Keratinocyte (primary cell): ENCODE measurements at regions not wholly inside any gene's neighbourhood (a gene's known extent, or its start where the extent isn't known, plus 50 kb on each side); places are given as distances from the start of the nearest gene placed in this dataset.

Experiments
- DNase-seq: peaks from one replicate; pipeline ENCODE4 v3.0.0-alpha.2; 2011; ENCODE audit warnings: low read depth, missing footprints, low spot score
- FAIRE-seq: peaks from 2 replicates; lab custom pipeline; 2011; peaks lifted over from hg19 to GRCh38; lab: Jason Lieb, UNC
- H2AFZ ChIP-seq: 2 replicates; pipeline ENCODE4 v1.6.0; 2012; ENCODE audit warnings: low read length, control low read depth, inconsistent platforms; ENCODE audit not compliant: control insufficient read depth
- H3K27ac ChIP-seq: 2 replicates; pipeline ENCODE4 v1.5.1; 2011; ENCODE audit warnings: low read length; ENCODE audit not compliant: control insufficient read depth, insufficient read depth
- H3K27me3 ChIP-seq: 3 replicates; pipeline ENCODE4 v1.6.0; 2011; ENCODE audit warnings: low read length; ENCODE audit not compliant: control insufficient read depth, insufficient read depth; ENCODE audit errors: extremely low read depth
- H3K36me3 ChIP-seq, 2 experiments: 2 replicates in 1 of 2; 3 replicates in 1 of 2; pipeline ENCODE4 v1.5.1; 2011; ENCODE audit warnings: low read length in 2 of 2, mild to moderate bottlenecking in 1 of 2; ENCODE audit not compliant: control insufficient read depth in 2 of 2, insufficient read depth in 2 of 2; ENCODE audit errors: extremely low read depth in 1 of 2
- H3K4me1 ChIP-seq: 3 replicates; pipeline ENCODE4 v1.5.1; 2011; ENCODE audit warnings: low read length; ENCODE audit not compliant: control insufficient read depth, insufficient read depth; ENCODE audit errors: extremely low read depth
- H3K4me2 ChIP-seq: 3 replicates; pipeline ENCODE4 v1.6.0; 2011; ENCODE audit warnings: low read depth, low read length; ENCODE audit not compliant: control insufficient read depth, insufficient read depth; ENCODE audit errors: extremely low read depth
- H3K4me3 ChIP-seq, 3 experiments: fragments of 200-600 bp in 1 of 3; sonication (generic) in 1 of 3; 2 replicates in 2 of 3; 3 replicates in 1 of 3; pipeline ENCODE4 v1.5.1; 2011 to 2016; ENCODE audit warnings: low read length in 3 of 3, mild to moderate bottlenecking in 3 of 3, control low read depth in 2 of 3, inconsistent platforms in 1 of 3, low read depth in 1 of 3, mixed read lengths in 1 of 3, mixed run types in 1 of 3, moderate library complexity in 1 of 3; ENCODE audit not compliant: control insufficient read depth in 2 of 3, insufficient read depth in 2 of 3; ENCODE audit errors: extremely low read depth in 1 of 3
- H3K79me2 ChIP-seq: 2 replicates; pipeline ENCODE4 v1.6.0; 2012; ENCODE audit warnings: low read length; ENCODE audit not compliant: control insufficient read depth, insufficient read depth
- H3K9ac ChIP-seq: 3 replicates; pipeline ENCODE4 v1.6.0; 2011; ENCODE audit warnings: low read length; ENCODE audit not compliant: control insufficient read depth, insufficient read depth; ENCODE audit errors: extremely low read depth
- H3K9me1 ChIP-seq: 3 replicates; pipeline ENCODE4 v1.6.0; 2011; ENCODE audit warnings: low read length; ENCODE audit not compliant: control insufficient read depth, insufficient read depth; ENCODE audit errors: extremely low read depth
- H3K9me3 ChIP-seq: 2 replicates; pipeline ENCODE4 v1.5.1; 2012; ENCODE audit warnings: low read depth, low read length; ENCODE audit not compliant: control insufficient read depth
- H4K20me1 ChIP-seq: 3 replicates; pipeline ENCODE4 v1.6.0; 2011; ENCODE audit warnings: low read length; ENCODE audit not compliant: control insufficient read depth, insufficient read depth; ENCODE audit errors: extremely low read depth
- EZH2 ChIP-seq: IDR thresholded peaks from one replicate; pipeline ENCODE4 v1.6.1; 2012; ENCODE audit warnings: inconsistent platforms, mild to moderate bottlenecking, low read length, moderate library complexity
- dilution Hi-C: fragments of 300-500 bp; cut with MboI; formaldehyde crosslinking; loops from one replicate; pipeline ENCODE4 v1.7.0; 2020; ENCODE audit warnings: low sequenced_read_pairs; ENCODE audit not compliant: extremely low pct_ligation_motif_present
- TF ChIP-seq, protein P1 (sequence below), 3 experiments: IDR thresholded peaks in 1 of 3; conservative IDR thresholded peaks in 1 of 3; optimal IDR thresholded peaks in 1 of 3; 2 replicates in 2 of 3; 3 replicates in 1 of 3; pipeline versions ENCODE3 to v1.5.1; 2011; ENCODE audit warnings: low read length in 3 of 3, mild to moderate bottlenecking in 3 of 3, moderate library complexity in 2 of 3, control low read depth in 1 of 3, inconsistent platforms in 1 of 3; ENCODE audit not compliant: insufficient read depth in 2 of 3; ENCODE audit errors: extremely low read depth in 1 of 3

DNA sequence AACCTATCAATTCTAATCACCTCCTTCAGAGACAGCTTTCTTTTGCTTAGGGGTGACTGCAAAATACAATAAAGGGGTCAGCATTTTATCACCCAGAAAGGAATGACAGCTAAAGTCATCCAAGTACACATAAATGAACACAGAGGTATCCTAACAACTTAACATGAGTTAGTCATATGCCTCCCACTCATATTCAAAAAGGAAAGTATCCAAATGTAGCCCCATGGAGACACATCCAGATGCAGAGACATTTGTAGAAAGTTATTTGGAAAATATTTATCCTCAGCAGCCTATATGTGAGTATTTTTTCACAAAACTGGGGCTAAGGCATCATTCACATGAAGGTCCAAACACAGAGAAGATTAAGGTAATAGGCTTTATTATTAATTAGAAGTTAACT, 1579.7 kb upstream of the SLC39A10 start:
- Histone ChIP-seq H3K4me3 (no peak overlapping the region), H3K9me1 (no peaks in the 10 kb centered on the region), H3K36me3 (no peaks in the 10 kb centered on the region), H3K9me3 (no peaks in the 10 kb centered on the region), H3K4me2 (no peak overlapping the region), H3K79me2 (no peaks in the 10 kb centered on the region), H2AFZ (no peak overlapping the region), H3K27ac (no peak overlapping the region), H3K9ac (no peak overlapping the region), H3K27me3 (no peaks in the 10 kb centered on the region), H3K4me1 (no peaks in the 10 kb centered on the region), H4K20me1 (no peaks in the 10 kb centered on the region)
- FAIRE-seq (no peak), DNase-seq (no peak)
- dilution Hi-C loops, result no loop called here
- TF ChIP-seq, protein P1, sequence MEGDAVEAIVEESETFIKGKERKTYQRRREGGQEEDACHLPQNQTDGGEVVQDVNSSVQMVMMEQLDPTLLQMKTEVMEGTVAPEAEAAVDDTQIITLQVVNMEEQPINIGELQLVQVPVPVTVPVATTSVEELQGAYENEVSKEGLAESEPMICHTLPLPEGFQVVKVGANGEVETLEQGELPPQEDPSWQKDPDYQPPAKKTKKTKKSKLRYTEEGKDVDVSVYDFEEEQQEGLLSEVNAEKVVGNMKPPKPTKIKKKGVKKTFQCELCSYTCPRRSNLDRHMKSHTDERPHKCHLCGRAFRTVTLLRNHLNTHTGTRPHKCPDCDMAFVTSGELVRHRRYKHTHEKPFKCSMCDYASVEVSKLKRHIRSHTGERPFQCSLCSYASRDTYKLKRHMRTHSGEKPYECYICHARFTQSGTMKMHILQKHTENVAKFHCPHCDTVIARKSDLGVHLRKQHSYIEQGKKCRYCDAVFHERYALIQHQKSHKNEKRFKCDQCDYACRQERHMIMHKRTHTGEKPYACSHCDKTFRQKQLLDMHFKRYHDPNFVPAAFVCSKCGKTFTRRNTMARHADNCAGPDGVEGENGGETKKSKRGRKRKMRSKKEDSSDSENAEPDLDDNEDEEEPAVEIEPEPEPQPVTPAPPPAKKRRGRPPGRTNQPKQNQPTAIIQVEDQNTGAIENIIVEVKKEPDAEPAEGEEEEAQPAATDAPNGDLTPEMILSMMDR (optimal IDR thresholded peaks at IDR 0.05 in 1 of 3, IDR thresholded peaks at IDR 0.05 in 1 of 3, conservative IDR thresholded peaks at IDR 0.05 in 1 of 3; ENCODE audit: extremely low read depth in 1 of 3, insufficient read depth in 2 of 3, low read length in 3 of 3), result no peak
- no peak for TF ChIP-seq EZH2

DNA sequence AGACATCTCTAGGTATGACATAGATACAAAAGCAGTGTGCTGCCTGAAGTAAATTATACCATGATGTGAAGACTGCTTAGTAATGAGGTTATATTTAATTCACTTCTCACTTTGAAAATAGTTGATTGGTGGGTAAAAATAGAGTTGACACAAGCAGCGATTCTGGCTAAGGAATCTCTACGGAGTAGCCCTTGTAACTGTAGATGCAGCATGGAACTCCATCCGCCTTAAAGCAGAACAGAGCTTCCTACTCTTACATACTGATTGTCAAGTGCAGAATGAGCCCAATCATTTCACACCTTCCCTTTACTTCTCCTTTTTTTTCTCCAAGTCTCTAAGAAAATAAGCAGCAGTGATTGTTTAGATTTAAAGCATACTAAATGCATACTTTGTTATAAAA, 1594.6 kb upstream of the SLC39A10 start:
- H3K79me2 ChIP-seq, result no peaks in the 10 kb centered on the region
- dilution Hi-C loops, result no loop called here
- no peaks in the 10 kb centered on the region for H3K36me3 ChIP-seq
- H4K20me1 ChIP-seq, result no peaks in the 10 kb centered on the region
- no peak overlapping the region for H3K27ac ChIP-seq
- DNase-seq (no peak), FAIRE-seq (no peak)
- no peak overlapping the region for H3K4me2 ChIP-seq
- no peaks in the 10 kb centered on the region for H3K9me3 ChIP-seq
- H3K9ac ChIP-seq, result no peak overlapping the region
- H3K27me3 ChIP-seq, result no peaks in the 10 kb centered on the region
- H3K4me3 ChIP-seq, result no peak overlapping the region
- no peaks in the 10 kb centered on the region for H3K4me1 ChIP-seq
- TF ChIP-seq EZH2, result no peak
- TF ChIP-seq, protein P1 (optimal IDR thresholded peaks at IDR 0.05 in 1 of 3, IDR thresholded peaks at IDR 0.05 in 1 of 3, conservative IDR thresholded peaks at IDR 0.05 in 1 of 3; ENCODE audit: extremely low read depth in 1 of 3, insufficient read depth in 2 of 3, low read length in 3 of 3), result no peak
- no peak overlapping the region for H2AFZ ChIP-seq
- H3K9me1 ChIP-seq, result no peaks in the 10 kb centered on the region
